ENCODE measurements at regions not wholly inside any gene's neighbourhood (a gene's known extent, or its start where the extent isn't known, plus 50 kb on each side); places are given as distances from the start of the nearest gene placed in this dataset.
"Not testable (repeated sequence)": the region's sequence is repeated elsewhere in the genome, so short reads cannot be mapped to it uniquely, and the experiment has no call there.

DNA sequence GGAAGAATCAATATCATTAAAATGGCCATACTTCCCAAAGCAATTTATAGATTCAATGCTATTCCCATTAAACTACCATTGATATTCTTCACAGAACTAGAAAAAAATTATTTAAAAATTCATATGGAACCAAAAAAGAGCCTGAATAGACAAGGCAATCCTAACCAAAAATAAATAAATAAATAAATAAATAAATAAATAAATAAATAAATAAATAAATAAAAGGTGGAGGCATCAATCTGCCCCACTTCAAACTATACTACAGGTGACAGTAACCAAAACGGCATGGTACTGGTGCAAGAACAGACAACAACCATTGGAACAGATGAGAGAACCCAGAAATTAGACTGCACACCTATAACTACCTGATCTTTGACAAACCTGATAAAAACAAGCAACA, 598.5 kb upstream of the GRM3 start:
- TF ChIP-seq, protein P1, sequence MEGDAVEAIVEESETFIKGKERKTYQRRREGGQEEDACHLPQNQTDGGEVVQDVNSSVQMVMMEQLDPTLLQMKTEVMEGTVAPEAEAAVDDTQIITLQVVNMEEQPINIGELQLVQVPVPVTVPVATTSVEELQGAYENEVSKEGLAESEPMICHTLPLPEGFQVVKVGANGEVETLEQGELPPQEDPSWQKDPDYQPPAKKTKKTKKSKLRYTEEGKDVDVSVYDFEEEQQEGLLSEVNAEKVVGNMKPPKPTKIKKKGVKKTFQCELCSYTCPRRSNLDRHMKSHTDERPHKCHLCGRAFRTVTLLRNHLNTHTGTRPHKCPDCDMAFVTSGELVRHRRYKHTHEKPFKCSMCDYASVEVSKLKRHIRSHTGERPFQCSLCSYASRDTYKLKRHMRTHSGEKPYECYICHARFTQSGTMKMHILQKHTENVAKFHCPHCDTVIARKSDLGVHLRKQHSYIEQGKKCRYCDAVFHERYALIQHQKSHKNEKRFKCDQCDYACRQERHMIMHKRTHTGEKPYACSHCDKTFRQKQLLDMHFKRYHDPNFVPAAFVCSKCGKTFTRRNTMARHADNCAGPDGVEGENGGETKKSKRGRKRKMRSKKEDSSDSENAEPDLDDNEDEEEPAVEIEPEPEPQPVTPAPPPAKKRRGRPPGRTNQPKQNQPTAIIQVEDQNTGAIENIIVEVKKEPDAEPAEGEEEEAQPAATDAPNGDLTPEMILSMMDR (IDR thresholded peaks at IDR 0.05), result not testable (repeated sequence)
- not testable (repeated sequence) for TF ChIP-seq POLR2A (IDR thresholded peaks at IDR 0.05)
